ENCODE measurements at regions not wholly inside any gene's neighbourhood (a gene's known extent, or its start where the extent isn't known, plus 50 kb on each side); places are given as distances from the start of the nearest gene placed in this dataset.
"Not testable (repeated sequence)": the region's sequence is repeated elsewhere in the genome, so short reads cannot be mapped to it uniquely, and the experiment has no call there.

GRCh38 chrX:42290608-42291007, 367.3 kb upstream of the CASK start:
- no peaks in the 10 kb centered on the region for H3K4me1 ChIP-seq
- H3K4me3 ChIP-seq: no peak overlapping the region
- intact Hi-C loops (cut with DNase I; ENCODE audit: low total_unique reads): no loop called here
- H3K27ac ChIP-seq: no peak overlapping the region
- TF ChIP-seq POLR2A (IDR thresholded peaks at IDR 0.05) (no peak), CTCF (IDR thresholded peaks at IDR 0.05) (no peak), POLR2AphosphoS5 (IDR thresholded peaks at IDR 0.05) (no peak)
- H3K36me3 ChIP-seq: no peaks in the 10 kb centered on the region
- DNase-seq (ENCODE audit: low spot score in 2 of 2): no peak
- H3K9me3 ChIP-seq: no peaks in the 10 kb centered on the region
- peaks cover 0 to 19% of the 10 kb centered on the region in 2 donors for H3K27me3 ChIP-seq

GRCh38 chrX:42289492-42290385, 366.4 kb upstream of the CASK start:
- TF ChIP-seq POLR2A (IDR thresholded peaks at IDR 0.05) (no peak), CTCF (IDR thresholded peaks at IDR 0.05) (no peak), POLR2AphosphoS5 (IDR thresholded peaks at IDR 0.05) (no peak)
- Histone ChIP-seq H3K4me3 (no peak overlapping the region), H3K36me3 (no peaks in the 10 kb centered on the region), H3K27ac (no peak overlapping the region), H3K9me3 (no peaks in the 10 kb centered on the region), H3K4me1 (no peaks in the 10 kb centered on the region), H3K27me3 (peaks cover 0 to 19% of the 10 kb centered on the region in 2 donors)
- intact Hi-C loops (cut with DNase I; ENCODE audit: low total_unique reads): loop anchor here (2.0 kb wide), 1 partner anchor 41 kb away; no protein-coding TSS in a partner anchor
- DNase-seq (ENCODE audit: low spot score in 2 of 2): no peak

GRCh38 chrX:42285681-42286080, 362.3 kb upstream of the CASK start:
- H3K4me1 ChIP-seq; H3K4me3 ChIP-seq; H3K9me3 ChIP-seq; H3K36me3 ChIP-seq; DNase-seq (ENCODE audit: low spot score in 2 of 2); H3K27ac ChIP-seq; intact Hi-C loops (cut with DNase I; ENCODE audit: low total_unique reads): not testable (repeated sequence)
- H3K27me3 ChIP-seq: peaks cover 0 to 15% of the 10 kb centered on the region in 2 donors

GRCh38 chrX:42276982-42277690, 353.8 kb upstream of the CASK start:
- TF ChIP-seq CTCF (IDR thresholded peaks at IDR 0.05) (no peak), POLR2AphosphoS5 (IDR thresholded peaks at IDR 0.05) (no peak), POLR2A (IDR thresholded peaks at IDR 0.05) (no peak)
- no peaks in the 10 kb centered on the region for H3K4me1 ChIP-seq
- H3K36me3 ChIP-seq: no peaks in the 10 kb centered on the region
- H3K4me3 ChIP-seq: no peak overlapping the region
- intact Hi-C loops (cut with DNase I; ENCODE audit: low total_unique reads): no loop called here
- no peak for DNase-seq (ENCODE audit: low spot score in 2 of 2)
- H3K27me3 ChIP-seq: peaks cover 0 to 20% of the 10 kb centered on the region in 2 donors
- no peak overlapping the region for H3K27ac ChIP-seq
- no peaks in the 10 kb centered on the region for H3K9me3 ChIP-seq

- Histone ChIP-seq H3K4me1 (no peaks in the 10 kb centered on the region), H3K27ac (no peak overlapping the region), H3K36me3 (no peaks in the 10 kb centered on the region), H3K4me3 (no peak overlapping the region), H3K27me3 (peaks cover 0 to 26% of the 10 kb centered on the region in 2 donors), H3K9me3 (no peaks in the 10 kb centered on the region)
- TF ChIP-seq POLR2AphosphoS5 (IDR thresholded peaks at IDR 0.05) (no peak), CTCF (IDR thresholded peaks at IDR 0.05) (no peak), POLR2A (IDR thresholded peaks at IDR 0.05) (no peak)
- no peak for DNase-seq (ENCODE audit: low spot score in 2 of 2)
- intact Hi-C loops (cut with DNase I; ENCODE audit: low total_unique reads): no loop called here
These were observed 350.8 kb upstream of the CASK start for GRCh38 chrX:42274151-42274550.
